Kidney (tissue), 13 donors: ENCODE measurements at regions not wholly inside any gene's neighbourhood (a gene's known extent, or its start where the extent isn't known, plus 50 kb on each side); places are given as distances from the start of the nearest gene placed in this dataset.

Experiments used
- DNase-seq, 5 donors: peaks; one replicate each; pipeline ENCODE4 v3.0.0-alpha.2; 2013 to 2020
- FAIRE-seq: peaks from 2 replicates; lab custom pipeline; 2012; peaks lifted over from hg19 to GRCh38; lab: Jason Lieb, UNC
- H3K27ac ChIP-seq, 2 donors: one replicate each; pipeline ENCODE4 v1.7.0; 2013; ENCODE audit warnings: low read depth in 2 of 2, low read length in 2 of 2, inconsistent platforms in 1 of 2
- H3K27me3 ChIP-seq: one replicate; pipeline ENCODE4 v1.7.1; 2013; ENCODE audit warnings: low read length, inconsistent platforms; ENCODE audit not compliant: control insufficient read depth, insufficient read depth
- H3K36me3 ChIP-seq, 3 donors: one replicate each; pipeline versions ENCODE4 v1.7.0 to v1.7.1; 2013; ENCODE audit warnings: low read length in 3 of 3, control low read depth in 1 of 3, inconsistent platforms in 1 of 3; ENCODE audit not compliant: insufficient read depth in 3 of 3, control insufficient read depth in 2 of 3
- H3K4me1 ChIP-seq, 3 donors: one replicate each; pipeline versions ENCODE4 v1.7.0 to v1.7.1; 2013; ENCODE audit warnings: low read length in 3 of 3, inconsistent platforms in 1 of 3, low read depth in 1 of 3; ENCODE audit not compliant: control insufficient read depth in 2 of 3, insufficient read depth in 2 of 3
- H3K4me3 ChIP-seq, 3 donors: one replicate each; pipeline versions ENCODE4 v1.7.0 to v1.8.1; 2013; ENCODE audit warnings: low read length in 3 of 3, control low read depth in 1 of 3, inconsistent platforms in 1 of 3
- H3K9ac ChIP-seq, 3 donors: one replicate each; pipeline versions ENCODE4 v1.7.0 to v1.7.1; 2013; ENCODE audit warnings: low read length in 3 of 3, control low read depth in 1 of 3, inconsistent platforms in 1 of 3
- H3K9me3 ChIP-seq, 3 donors: one replicate each; pipeline versions ENCODE4 v1.7.0 to v1.7.1; 2013; ENCODE audit warnings: low read length in 3 of 3, control low read depth in 1 of 3, inconsistent platforms in 1 of 3; ENCODE audit not compliant: control insufficient read depth in 2 of 3, insufficient read depth in 1 of 3
- CTCF ChIP-seq: IDR thresholded peaks from 3 replicates; pipeline ENCODE4 v1.5.1; 2012; ENCODE audit warnings: mild to moderate bottlenecking, moderate library complexity, borderline replicate concordance; ENCODE audit not compliant: insufficient read depth; ENCODE audit errors: extremely low read depth
- intact Hi-C: fragments of 100-400 bp; cut with DNase I; formaldehyde crosslinking; loops from one replicate; pipeline ENCODE4 v1.11.1; 2022
- donor health status: control.
- donor health status: control.
- donor health status: control.
- donor health status: control.
- donor health status: control.
- donor health status: DM: yes; HTN: yes; CAD: no.
- donor health status: Normal renal cell carcinoma (clear cell type).

- Histone ChIP-seq H3K9me3 (peaks cover 0 to 10% (median 0%) of the 10 kb centered on the region in 3 donors), H3K36me3 (no peaks in the 10 kb centered on the region), H3K27ac (no peak overlapping the region), H3K4me1 (peaks cover 0 to 6% (median 0%) of the 10 kb centered on the region in 3 donors), H3K4me3 (no peak overlapping the region), H3K27me3 (no peaks in the 10 kb centered on the region), H3K9ac (no peak overlapping the region)
- TF ChIP-seq CTCF, result no peak
- DNase-seq, result no peak
- intact Hi-C loops, result no loop called here
- no peak for FAIRE-seq
Measured at GRCh38 chr2:239704737-239705136, 303.9 kb upstream of the HDAC4 start.

GRCh38 chr2:239703834-239704233, 303.0 kb upstream of the HDAC4 start:
- no peak overlapping the region for H3K4me3 ChIP-seq
- intact Hi-C loops, result no loop called here
- H3K9ac ChIP-seq, result no peak overlapping the region
- FAIRE-seq (no peak), DNase-seq (no peak)
- no peak for TF ChIP-seq CTCF
- peaks cover 0 to 5% (median 0%) of the 10 kb centered on the region in 3 donors for H3K9me3 ChIP-seq
- H3K36me3 ChIP-seq, result no peaks in the 10 kb centered on the region
- no peaks in the 10 kb centered on the region for H3K27me3 ChIP-seq
- peaks cover 0 to 6% (median 0%) of the 10 kb centered on the region in 3 donors for H3K4me1 ChIP-seq
- no peak overlapping the region for H3K27ac ChIP-seq

GRCh38 chr2:239700686-239701345, 300.0 kb upstream of the HDAC4 start:
- H3K27ac ChIP-seq, result no peak overlapping the region
- TF ChIP-seq CTCF, result no peak
- no peak for DNase-seq
- H3K4me3 ChIP-seq, result no peak overlapping the region
- intact Hi-C loops, result no loop called here
- H3K4me1 ChIP-seq, result no peaks in the 10 kb centered on the region
- no peak overlapping the region for H3K9ac ChIP-seq
- peaks cover 0 to 5% (median 0%) of the 10 kb centered on the region in 3 donors for H3K9me3 ChIP-seq
- FAIRE-seq, result no peak
- H3K27me3 ChIP-seq, result no peaks in the 10 kb centered on the region
- H3K36me3 ChIP-seq, result no peaks in the 10 kb centered on the region
